Loucy (cell line): ENCODE measurements at regions not wholly inside any gene's neighbourhood (a gene's known extent, or its start where the extent isn't known, plus 50 kb on each side); places are given as distances from the start of the nearest gene placed in this dataset.

Experiments
- H2AFZ ChIP-seq: fragments of 200-600 bp; sonication (generic); 2 replicates; pipeline ENCODE4 v1.6.0; 2016; ENCODE audit warnings: antibody characterized with exemption, mild to moderate bottlenecking, low read length, moderate library complexity
- H3F3A ChIP-seq: fragments of 200-600 bp; 2 replicates; pipeline ENCODE4 v1.6.0; 2016; ENCODE audit warnings: antibody characterized with exemption, low read depth, mild to moderate bottlenecking
- H3K27me3 ChIP-seq: fragments of 200-600 bp; sonication (generic); 2 replicates; pipeline ENCODE4 v1.6.1; 2014; ENCODE audit warnings: low read length, mild to moderate bottlenecking; ENCODE audit not compliant: insufficient read depth, poor library complexity, severe bottlenecking
- H3K36me3 ChIP-seq: fragments of 200-600 bp; sonication (generic); 2 replicates; pipeline ENCODE4 v1.6.1; 2016; ENCODE audit warnings: low read length; ENCODE audit not compliant: insufficient read depth
- H3K4me1 ChIP-seq: fragments of 200-600 bp; sonication (generic); 2 replicates; pipeline ENCODE4 v1.5.1; 2014; ENCODE audit warnings: low read length, mild to moderate bottlenecking; ENCODE audit not compliant: insufficient read depth, poor library complexity, severe bottlenecking
- H3K4me2 ChIP-seq: fragments of 200-600 bp; sonication (generic); 2 replicates; pipeline ENCODE4 v1.6.0; 2014; ENCODE audit warnings: antibody characterized with exemption, low read length, low read depth, mild to moderate bottlenecking; ENCODE audit not compliant: poor library complexity, severe bottlenecking
- H3K4me3 ChIP-seq: fragments of 200-600 bp; sonication (generic); 2 replicates; pipeline ENCODE4 v1.5.1; 2014; ENCODE audit warnings: low read length, mild to moderate bottlenecking, mixed read lengths; ENCODE audit not compliant: poor library complexity, severe bottlenecking
- H3K79me2 ChIP-seq: fragments of 200-600 bp; sonication (generic); 2 replicates; pipeline ENCODE4 v1.6.1; 2014; ENCODE audit warnings: low read length; ENCODE audit not compliant: insufficient read depth
- H3K9ac ChIP-seq: fragments of 200-600 bp; sonication (generic); 2 replicates; pipeline ENCODE4 v1.6.0; 2014; ENCODE audit warnings: mild to moderate bottlenecking, low read depth, low read length, moderate library complexity; ENCODE audit not compliant: poor library complexity, severe bottlenecking
- H3K9me2 ChIP-seq: fragments of 200-600 bp; sonication (generic); replicated peaks from 2 replicates; pipeline ENCODE4 v1.6.1; 2016; ENCODE audit warnings: low read depth, low read length, mixed read lengths
- H3K9me3 ChIP-seq: fragments of 200-600 bp; sonication (generic); 2 replicates; pipeline ENCODE4 v1.6.1; 2014; ENCODE audit warnings: mild to moderate bottlenecking, antibody characterized with exemption, low read length, low read depth; ENCODE audit not compliant: insufficient read depth
- H4K20me1 ChIP-seq: fragments of 200-600 bp; sonication (generic); 2 replicates; pipeline ENCODE4 v1.6.0; 2014; ENCODE audit warnings: antibody characterized with exemption, low read length, mild to moderate bottlenecking; ENCODE audit not compliant: insufficient read depth, poor library complexity, severe bottlenecking
- CTCF ChIP-seq: fragments of 200-600 bp; sonication (generic); conservative IDR thresholded peaks from 2 replicates; pipeline ENCODE4 v1.5.1; 2014; ENCODE audit warnings: mild to moderate bottlenecking, antibody characterized with exemption, low read length
- EZH2phosphoT487 ChIP-seq: fragments of 200-600 bp; IDR thresholded peaks from 2 replicates; pipeline ENCODE4 v1.6.1; 2018; ENCODE audit warnings: antibody characterized with exemption, mild to moderate bottlenecking, moderate library complexity, borderline replicate concordance

GRCh38 chr4:188918787-188919186 lies 779.5 kb downstream of the TRIML1 start:
- H3K9ac ChIP-seq = no peak overlapping the region
- H3F3A ChIP-seq = no peaks in the 10 kb centered on the region
- H3K4me1 ChIP-seq = no peaks in the 10 kb centered on the region
- H3K79me2 ChIP-seq = no peaks in the 10 kb centered on the region
- no peak overlapping the region for H2AFZ ChIP-seq
- no peaks in the 10 kb centered on the region for H3K27me3 ChIP-seq
- no peaks in the 10 kb centered on the region for H4K20me1 ChIP-seq
- H3K36me3 ChIP-seq = no peaks in the 10 kb centered on the region
- no peak overlapping the region for H3K4me2 ChIP-seq
- no peak overlapping the region for H3K4me3 ChIP-seq
- TF ChIP-seq CTCF (no peak), EZH2phosphoT487 (no peak)
- H3K9me3 ChIP-seq = peaks cover 24% of the 10 kb centered on the region; the same call in 1 of the 2 replicates
- no peaks in the 10 kb centered on the region for H3K9me2 ChIP-seq

- Histone ChIP-seq H2AFZ (no peak overlapping the region), H4K20me1 (no peaks in the 10 kb centered on the region), H3K4me2 (no peak overlapping the region), H3K9me2 (no peaks in the 10 kb centered on the region), H3K9me3 (no peaks in the 10 kb centered on the region; the same call in 1 of the 2 replicates), H3K27me3 (no peaks in the 10 kb centered on the region), H3K4me1 (no peaks in the 10 kb centered on the region), H3K4me3 (no peak overlapping the region), H3F3A (no peaks in the 10 kb centered on the region), H3K79me2 (no peaks in the 10 kb centered on the region), H3K36me3 (no peaks in the 10 kb centered on the region), H3K9ac (no peak overlapping the region)
- TF ChIP-seq EZH2phosphoT487 = no peak
- TF ChIP-seq CTCF = no peak
Measured at GRCh38 chr4:188930822-188931221, 791.6 kb downstream of the TRIML1 start.

GRCh38 chr4:188934320-188934962 lies 795.2 kb downstream of the TRIML1 start:
- TF ChIP-seq CTCF (no peak), EZH2phosphoT487 (no peak)
- Histone ChIP-seq H3K9me3 (no peaks in the 10 kb centered on the region; the same call in 1 of the 2 replicates), H2AFZ (no peak overlapping the region), H3K27me3 (no peaks in the 10 kb centered on the region), H3K36me3 (no peaks in the 10 kb centered on the region), H3K79me2 (no peaks in the 10 kb centered on the region), H3K4me3 (no peak overlapping the region), H3K4me2 (no peak overlapping the region), H3K9me2 (no peaks in the 10 kb centered on the region), H3K4me1 (no peaks in the 10 kb centered on the region), H3K9ac (no peak overlapping the region), H4K20me1 (no peaks in the 10 kb centered on the region), H3F3A (no peaks in the 10 kb centered on the region)
